ENCODE measurements at regions not wholly inside any gene's neighbourhood (a gene's known extent, or its start where the extent isn't known, plus 50 kb on each side); places are given as distances from the start of the nearest gene placed in this dataset.

GRCh38 chr6:25006565-25007001 is 70.8 kb upstream of the RIPOR2 start:
- TF ChIP-seq CREM (CRISPR knock-in tag; IDR thresholded peaks at IDR 0.05) (no peak), STAT6 (CRISPR knock-in tag; conservative IDR thresholded peaks at IDR 0.05; ENCODE audit: low read depth) (no peak), SMAD3 (CRISPR knock-in tag; IDR thresholded peaks at IDR 0.05; ENCODE audit: borderline replicate concordance) (no peak), ZNF263 (CRISPR knock-in tag; IDR thresholded peaks at IDR 0.05; ENCODE audit: low read depth) (no peak), MAX (CRISPR knock-in tag; IDR thresholded peaks at IDR 0.05) (no peak), OVOL2 (CRISPR knock-in tag; IDR thresholded peaks at IDR 0.05; ENCODE audit: borderline replicate concordance) (no peak), AR (CRISPR knock-in tag; IDR thresholded peaks at IDR 0.05) (no peak), NFYB (CRISPR knock-in tag; conservative IDR thresholded peaks at IDR 0.05; ENCODE audit: low read depth) (no peak), ZNF532 (CRISPR knock-in tag; IDR thresholded peaks at IDR 0.05; ENCODE audit: borderline replicate concordance) (no peak), ZBTB21 (CRISPR knock-in tag; IDR thresholded peaks at IDR 0.05; ENCODE audit: borderline replicate concordance) (no peak), JAZF1 (CRISPR knock-in tag; IDR thresholded peaks at IDR 0.05) (no peak), SP1 (CRISPR knock-in tag; conservative IDR thresholded peaks at IDR 0.05) (no peak), KAT7 (CRISPR knock-in tag; IDR thresholded peaks at IDR 0.05; ENCODE audit: borderline replicate concordance) (no peak)
- Mint-ChIP-seq H3K27ac (peak overlapping the region; percentile 4; the same call in 1 of the 2 replicates), H3K36me3 (no peaks in the 10 kb centered on the region), H3K4me1 (peaks cover 3% of the 10 kb centered on the region), H3K9me3 (no peaks in the 10 kb centered on the region), H3K27me3 (ENCODE audit: low read depth) (no peaks in the 10 kb centered on the region), H3K4me3 (no peak overlapping the region)
- no peak for DNase-seq (ENCODE audit: low spot score)
- ChIA-PET CTCF (interaction anchor here (0.5 to 1.9 kb wide), 5 partner anchors 11 to 151 kb away, joined by 3 to 6 read pairs (median 5); no protein-coding TSS in a partner anchor), POLR2A (no interaction called here)
- 0 out of 2 replicates have a peak, but pooled peaks have one; percentile 36 for ATAC-seq

GRCh38 chr6:25007269-25007699 is 71.5 kb upstream of the RIPOR2 start:
- CTCF ChIA-PET, result interaction anchor here (0.5 to 1.9 kb wide), 5 partner anchors 11 to 151 kb away, joined by 3 to 6 read pairs (median 5); no protein-coding TSS in a partner anchor
- no peak for ATAC-seq
- H3K27ac Mint-ChIP-seq, result no peak overlapping the region
- TF ChIP-seq TP53 (CRISPR knock-in tag; IDR thresholded peaks at IDR 0.05) (no peak), ZNF416 (CRISPR knock-in tag; IDR thresholded peaks at IDR 0.05) (no peak), USF1 (CRISPR knock-in tag; IDR thresholded peaks at IDR 0.05) (no peak), ZNF317 (CRISPR knock-in tag; IDR thresholded peaks at IDR 0.05; ENCODE audit: borderline replicate concordance, low read depth) (no peak), ZNF671 (CRISPR knock-in tag; IDR thresholded peaks at IDR 0.05) (no peak), PRDM15 (CRISPR knock-in tag; IDR thresholded peaks at IDR 0.05) (no peak)

More at GRCh38 chr6:25007269-25007699, 71.5 kb upstream of the RIPOR2 start:
- no peaks in the 10 kb centered on the region for H3K27me3 Mint-ChIP-seq (ENCODE audit: low read depth)
- H3K4me3 Mint-ChIP-seq, result no peak overlapping the region
- DNase-seq (ENCODE audit: low spot score), result no peak
- POLR2A ChIA-PET, result no interaction called here
- H3K9me3 Mint-ChIP-seq, result no peaks in the 10 kb centered on the region
- H3K4me1 Mint-ChIP-seq, result peaks cover 3% of the 10 kb centered on the region
- H3K36me3 Mint-ChIP-seq, result no peaks in the 10 kb centered on the region

Data from WTC11 (cell line).